Osteocyte (in vitro differentiated cells): ENCODE measurements at regions not wholly inside any gene's neighbourhood (a gene's known extent, or its start where the extent isn't known, plus 50 kb on each side); places are given as distances from the start of the nearest gene placed in this dataset.
"Not testable (repeated sequence)": the region's sequence is repeated elsewhere in the genome, so short reads cannot be mapped to it uniquely, and the experiment has no call there.

ENCODE experiments used
- DNase-seq: peaks from one replicate; pipeline ENCODE4 v3.0.0; 2021; ENCODE audit warnings: mixed read lengths; ENCODE audit not compliant: unreplicated experiment; ENCODE audit errors: extremely low spot score
- H3K27ac Mint-ChIP-seq: one replicate; pipeline ENCODE4 v1.8.0; 2021; ENCODE audit warnings: mild to moderate bottlenecking, mixed read lengths; ENCODE audit not compliant: unreplicated experiment
- H3K27me3 Mint-ChIP-seq: one replicate; pipeline ENCODE4 v1.8.0; 2021; ENCODE audit warnings: mixed read lengths; ENCODE audit not compliant: unreplicated experiment
- H3K36me3 Mint-ChIP-seq: one replicate; pipeline ENCODE4 v1.8.0; 2021; ENCODE audit warnings: mixed read lengths; ENCODE audit not compliant: unreplicated experiment
- H3K4me1 Mint-ChIP-seq: one replicate; pipeline ENCODE4 v1.8.0; 2021; ENCODE audit warnings: mixed read lengths; ENCODE audit not compliant: unreplicated experiment
- H3K4me3 Mint-ChIP-seq: one replicate; pipeline ENCODE4 v1.8.0; 2021; ENCODE audit warnings: mild to moderate bottlenecking, moderate library complexity, mixed read lengths; ENCODE audit not compliant: unreplicated experiment
- H3K9me3 Mint-ChIP-seq: one replicate; pipeline ENCODE4 v1.8.0; 2021; ENCODE audit warnings: mixed read lengths; ENCODE audit not compliant: unreplicated experiment
- TF ChIP-seq, protein P1 (sequence below): fragments of 200-600 bp; sonication (generic); IDR thresholded peaks from 2 replicates; pipeline ENCODE4 v1.5.0; 2021; ENCODE audit warnings: antibody characterized with exemption, mild to moderate bottlenecking, moderate library complexity

GRCh38 chr5:82586661-82587310 lies 308.6 kb upstream of the RPS23 start:
- Mint-ChIP-seq H3K4me1 (no peaks in the 10 kb centered on the region), H3K9me3 (peaks cover 30% of the 10 kb centered on the region), H3K36me3 (no peaks in the 10 kb centered on the region), H3K27me3 (peaks cover 33% of the 10 kb centered on the region), H3K27ac (no peak overlapping the region), H3K4me3 (no peak overlapping the region)
- DNase-seq, result no peak
- TF ChIP-seq, protein P1, sequence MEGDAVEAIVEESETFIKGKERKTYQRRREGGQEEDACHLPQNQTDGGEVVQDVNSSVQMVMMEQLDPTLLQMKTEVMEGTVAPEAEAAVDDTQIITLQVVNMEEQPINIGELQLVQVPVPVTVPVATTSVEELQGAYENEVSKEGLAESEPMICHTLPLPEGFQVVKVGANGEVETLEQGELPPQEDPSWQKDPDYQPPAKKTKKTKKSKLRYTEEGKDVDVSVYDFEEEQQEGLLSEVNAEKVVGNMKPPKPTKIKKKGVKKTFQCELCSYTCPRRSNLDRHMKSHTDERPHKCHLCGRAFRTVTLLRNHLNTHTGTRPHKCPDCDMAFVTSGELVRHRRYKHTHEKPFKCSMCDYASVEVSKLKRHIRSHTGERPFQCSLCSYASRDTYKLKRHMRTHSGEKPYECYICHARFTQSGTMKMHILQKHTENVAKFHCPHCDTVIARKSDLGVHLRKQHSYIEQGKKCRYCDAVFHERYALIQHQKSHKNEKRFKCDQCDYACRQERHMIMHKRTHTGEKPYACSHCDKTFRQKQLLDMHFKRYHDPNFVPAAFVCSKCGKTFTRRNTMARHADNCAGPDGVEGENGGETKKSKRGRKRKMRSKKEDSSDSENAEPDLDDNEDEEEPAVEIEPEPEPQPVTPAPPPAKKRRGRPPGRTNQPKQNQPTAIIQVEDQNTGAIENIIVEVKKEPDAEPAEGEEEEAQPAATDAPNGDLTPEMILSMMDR, result no peak

DNA sequence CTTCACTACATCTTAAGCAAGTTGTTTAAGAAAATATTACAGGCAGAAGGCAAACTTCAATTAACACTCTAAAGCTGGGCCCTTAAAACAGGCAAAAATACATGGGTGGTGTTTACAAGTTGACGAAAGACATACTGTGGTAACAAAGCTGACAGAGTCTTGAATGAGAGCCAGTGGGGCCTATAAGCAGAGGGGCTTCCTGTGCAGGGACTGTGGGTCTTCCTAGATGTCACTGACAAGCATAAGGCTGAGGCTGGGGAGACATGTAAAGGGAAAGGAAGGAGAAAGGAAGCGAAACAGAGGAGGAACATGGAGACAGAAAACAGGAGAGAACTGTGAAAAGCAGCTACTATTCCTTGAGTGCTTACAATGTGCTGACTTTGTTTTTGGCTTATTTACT lies 308.0 kb upstream of the RPS23 start:
- H3K4me3 Mint-ChIP-seq, result no peak overlapping the region
- H3K4me1 Mint-ChIP-seq, result no peaks in the 10 kb centered on the region
- peaks cover 27% of the 10 kb centered on the region for H3K27me3 Mint-ChIP-seq
- TF ChIP-seq, protein P1, result no peak
- H3K9me3 Mint-ChIP-seq, result peaks cover 36% of the 10 kb centered on the region
- no peak overlapping the region for H3K27ac Mint-ChIP-seq
- DNase-seq, result no peak
- no peaks in the 10 kb centered on the region for H3K36me3 Mint-ChIP-seq

DNA sequence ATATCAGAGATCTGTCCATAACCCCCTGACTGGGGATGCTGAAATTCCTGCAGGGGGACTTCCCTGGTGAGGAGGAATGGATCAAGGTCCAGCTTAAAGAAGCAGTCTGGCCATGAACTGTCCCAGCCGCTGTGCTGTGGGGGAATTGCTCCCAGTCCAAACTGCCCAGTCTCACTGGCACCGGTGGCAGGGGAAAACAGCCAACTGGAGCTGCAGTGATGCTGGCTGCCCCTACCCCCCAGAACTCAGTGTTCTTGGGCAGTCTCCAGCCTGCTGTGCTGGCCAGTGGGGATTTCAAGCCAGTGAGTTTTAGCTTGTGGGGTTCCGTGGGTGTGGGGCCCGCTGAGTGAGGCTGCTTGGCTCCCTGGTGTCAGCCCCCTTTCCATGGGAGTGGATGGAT lies 306.5 kb upstream of the RPS23 start:
- TF ChIP-seq, protein P1, result no peak
- Mint-ChIP-seq H3K9me3 (peaks cover 35% of the 10 kb centered on the region), H3K4me1 (no peaks in the 10 kb centered on the region), H3K27ac (no peak overlapping the region), H3K36me3 (no peaks in the 10 kb centered on the region), H3K27me3 (peaks cover 14% of the 10 kb centered on the region), H3K4me3 (no peak overlapping the region)
- DNase-seq, result no peak

DNA sequence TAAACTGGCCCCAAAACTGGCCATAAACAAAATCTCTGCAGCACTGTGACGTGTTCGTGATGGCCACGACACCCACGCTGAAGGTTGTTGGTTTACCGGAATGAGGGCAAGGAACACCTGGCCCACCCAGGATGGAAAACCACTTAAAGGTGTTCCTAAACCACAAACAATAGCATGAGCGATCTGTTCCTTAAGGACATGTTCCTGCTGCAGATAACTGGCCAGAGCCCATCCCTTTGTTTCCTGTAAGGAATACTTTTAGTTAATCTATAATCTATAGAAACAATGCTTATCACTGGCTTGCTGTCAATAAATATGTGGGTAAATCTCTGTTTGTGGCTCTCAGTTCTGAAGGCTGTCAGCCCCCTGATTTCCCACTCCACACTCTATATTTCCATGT lies 305.2 kb upstream of the RPS23 start:
- H3K4me1 Mint-ChIP-seq, H3K4me3 Mint-ChIP-seq, DNase-seq, H3K36me3 Mint-ChIP-seq, H3K27me3 Mint-ChIP-seq, H3K27ac Mint-ChIP-seq: not testable (repeated sequence)
- peaks cover 35% of the 10 kb centered on the region for H3K9me3 Mint-ChIP-seq

DNA sequence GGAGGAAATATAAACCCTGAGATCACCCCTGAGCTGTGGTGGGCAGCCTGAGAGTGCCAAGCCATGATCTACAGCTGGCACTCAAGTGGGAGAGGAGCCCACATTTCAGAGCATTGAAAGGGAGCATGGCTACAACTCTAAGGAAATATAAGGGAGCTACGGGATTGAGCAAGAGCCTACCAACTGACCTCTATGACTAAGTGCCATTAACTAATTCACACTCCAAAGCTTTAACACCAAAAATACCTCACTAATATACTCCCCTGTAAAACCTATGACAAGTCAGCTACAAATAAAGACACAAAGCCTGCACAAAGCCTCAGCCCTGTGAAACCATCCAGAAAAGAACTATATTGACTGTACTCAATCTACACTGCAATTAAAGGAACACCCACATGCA lies 286.8 kb upstream of the RPS23 start:
- TF ChIP-seq, protein P1, result no peak
- DNase-seq, result no peak
- Mint-ChIP-seq H3K9me3 (peaks cover 18% of the 10 kb centered on the region), H3K27me3 (peaks cover 32% of the 10 kb centered on the region), H3K4me1 (no peaks in the 10 kb centered on the region), H3K36me3 (no peaks in the 10 kb centered on the region), H3K27ac (no peak overlapping the region), H3K4me3 (no peak overlapping the region)

GRCh38 chr5:82563745-82564144 lies 285.6 kb upstream of the RPS23 start:
- Mint-ChIP-seq H3K27ac (no peak overlapping the region), H3K27me3 (peaks cover 32% of the 10 kb centered on the region), H3K4me3 (no peak overlapping the region), H3K36me3 (no peaks in the 10 kb centered on the region), H3K4me1 (no peaks in the 10 kb centered on the region), H3K9me3 (peaks cover 18% of the 10 kb centered on the region)
- no peak for DNase-seq
- TF ChIP-seq, protein P1, result no peak
